ENCODE measurements at regions not wholly inside any gene's neighbourhood (a gene's known extent, or its start where the extent isn't known, plus 50 kb on each side); places are given as distances from the start of the nearest gene placed in this dataset.

GRCh38 chr13:47638627-47639026, 362.4 kb downstream of the SUCLA2 start:
- TF ChIP-seq ZNF615 (CRISPR knock-in tag; IDR thresholded peaks at IDR 0.05; ENCODE audit: borderline replicate concordance) (no peak), ZNF768 (CRISPR knock-in tag; IDR thresholded peaks at IDR 0.05) (no peak), EP300 (IDR thresholded peaks at IDR 0.05; ENCODE audit: low read depth in 2 of 2, low read length in 2 of 2) (no peak), EP300 (CRISPR knock-in tag; IDR thresholded peaks at IDR 0.05; ENCODE audit: borderline replicate concordance) (no peak), ZNF460 (CRISPR knock-in tag; IDR thresholded peaks at IDR 0.05; ENCODE audit: borderline replicate concordance) (no peak), XBP1 (CRISPR knock-in tag; IDR thresholded peaks at IDR 0.05) (no peak), PCBP1 (IDR thresholded peaks at IDR 0.05; ENCODE audit: borderline replicate concordance, low read depth, low read length) (no peak), ZSCAN29 (CRISPR knock-in tag; conservative IDR thresholded peaks at IDR 0.05) (no peak), CHD2 (IDR thresholded peaks at IDR 0.05; ENCODE audit: low read depth, low read length) (no peak), ZFX (CRISPR knock-in tag; IDR thresholded peaks at IDR 0.05; ENCODE audit: low read depth) (no peak), ZNF574 (CRISPR knock-in tag; IDR thresholded peaks at IDR 0.05) (no peak)

Data from HepG2 (cell line).